HFF-Myc (cell line): ENCODE measurements at regions not wholly inside any gene's neighbourhood (a gene's known extent, or its start where the extent isn't known, plus 50 kb on each side); places are given as distances from the start of the nearest gene placed in this dataset.

ENCODE experiments used
- DNase-seq: peaks from one replicate; pipeline ENCODE4 v3.0.0-alpha.2; 2011; ENCODE audit warnings: low read depth; ENCODE audit errors: extremely low read depth
- H3K4me3 ChIP-seq: replicated peaks from 2 replicates; pipeline ENCODE4 v1.5.1; 2011; ENCODE audit warnings: low read depth, mild to moderate bottlenecking, control low read depth, low read length
- TF ChIP-seq, protein P1 (sequence below): IDR thresholded peaks from 2 replicates; pipeline ENCODE4 v1.5.1; 2012; ENCODE audit warnings: mild to moderate bottlenecking, low read depth, low read length, control low read depth; ENCODE audit errors: missing control alignments

GRCh38 chr4:72679666-72680065 lies 110.6 kb upstream of the ADAMTS3 start:
- no peak for DNase-seq
- TF ChIP-seq, protein P1, sequence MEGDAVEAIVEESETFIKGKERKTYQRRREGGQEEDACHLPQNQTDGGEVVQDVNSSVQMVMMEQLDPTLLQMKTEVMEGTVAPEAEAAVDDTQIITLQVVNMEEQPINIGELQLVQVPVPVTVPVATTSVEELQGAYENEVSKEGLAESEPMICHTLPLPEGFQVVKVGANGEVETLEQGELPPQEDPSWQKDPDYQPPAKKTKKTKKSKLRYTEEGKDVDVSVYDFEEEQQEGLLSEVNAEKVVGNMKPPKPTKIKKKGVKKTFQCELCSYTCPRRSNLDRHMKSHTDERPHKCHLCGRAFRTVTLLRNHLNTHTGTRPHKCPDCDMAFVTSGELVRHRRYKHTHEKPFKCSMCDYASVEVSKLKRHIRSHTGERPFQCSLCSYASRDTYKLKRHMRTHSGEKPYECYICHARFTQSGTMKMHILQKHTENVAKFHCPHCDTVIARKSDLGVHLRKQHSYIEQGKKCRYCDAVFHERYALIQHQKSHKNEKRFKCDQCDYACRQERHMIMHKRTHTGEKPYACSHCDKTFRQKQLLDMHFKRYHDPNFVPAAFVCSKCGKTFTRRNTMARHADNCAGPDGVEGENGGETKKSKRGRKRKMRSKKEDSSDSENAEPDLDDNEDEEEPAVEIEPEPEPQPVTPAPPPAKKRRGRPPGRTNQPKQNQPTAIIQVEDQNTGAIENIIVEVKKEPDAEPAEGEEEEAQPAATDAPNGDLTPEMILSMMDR, result no peak
- H3K4me3 ChIP-seq, result no peak overlapping the region

DNA sequence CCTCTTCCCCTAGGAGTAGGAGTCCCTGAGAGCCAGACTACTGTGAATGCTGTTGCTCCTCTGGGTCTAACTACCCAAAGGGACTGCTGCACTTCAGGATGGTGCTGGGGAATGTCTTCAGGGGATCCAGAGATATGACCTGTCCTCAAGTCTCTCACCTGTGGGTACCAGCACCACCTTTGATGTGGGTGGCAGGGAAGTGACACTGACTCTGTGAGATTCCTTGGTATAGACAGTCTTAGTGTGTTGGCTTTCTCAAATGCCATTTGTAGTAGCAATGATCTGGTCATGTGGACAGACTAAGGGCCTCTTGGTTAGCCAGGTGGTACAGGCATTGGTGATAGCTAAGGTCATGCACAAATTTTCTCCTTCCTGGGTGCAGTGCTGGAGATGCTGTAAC lies 108.9 kb upstream of the ADAMTS3 start:
- TF ChIP-seq, protein P1, result no peak
- no peak for DNase-seq
- H3K4me3 ChIP-seq, result no peak overlapping the region

DNA sequence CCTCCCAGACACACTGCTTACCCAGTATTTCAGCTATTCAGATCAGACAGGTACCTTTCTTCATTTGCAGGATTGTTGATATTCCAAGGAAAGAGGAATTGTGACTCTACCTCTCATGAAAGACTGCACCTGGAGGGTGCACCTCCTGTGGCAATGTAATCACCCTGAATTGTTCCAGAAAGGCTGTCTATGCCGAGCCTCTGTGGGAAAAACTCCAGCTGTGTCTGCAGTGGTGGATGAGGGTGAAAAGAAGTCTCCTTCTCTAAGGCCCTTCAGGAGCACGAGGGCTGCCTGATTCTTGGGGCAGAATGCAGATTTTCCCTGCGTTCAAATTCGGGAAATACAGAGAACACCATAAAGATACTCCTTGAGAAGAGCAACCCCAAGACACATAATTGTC lies 108.2 kb upstream of the ADAMTS3 start:
- H3K4me3 ChIP-seq, result no peak overlapping the region
- TF ChIP-seq, protein P1, result no peak
- no peak for DNase-seq

- no peak overlapping the region for H3K4me3 ChIP-seq
- TF ChIP-seq, protein P1, result no peak
- DNase-seq, result no peak
Measured at GRCh38 chr4:72671980-72672379, 103.0 kb upstream of the ADAMTS3 start.

DNA sequence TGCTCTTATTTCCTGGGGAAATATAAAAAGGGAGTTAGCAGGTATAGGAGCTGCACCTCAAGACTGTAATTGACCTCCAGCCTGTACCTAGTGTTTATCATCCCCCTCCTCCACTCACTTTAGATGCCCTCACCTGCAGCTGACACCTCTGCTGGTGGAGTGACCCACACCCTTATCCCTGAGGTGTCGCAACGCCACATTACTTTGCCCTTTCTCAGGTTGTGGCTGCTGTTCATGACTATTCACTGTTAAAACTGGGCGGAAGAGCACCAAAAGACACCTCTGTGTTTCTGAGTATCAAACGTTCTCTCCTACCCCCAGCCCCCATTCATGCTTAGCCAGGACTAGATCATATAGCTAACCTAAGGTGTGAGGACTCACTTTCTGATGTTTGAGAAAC lies 101.5 kb upstream of the ADAMTS3 start:
- DNase-seq, result no peak
- TF ChIP-seq, protein P1, result no peak
- no peak overlapping the region for H3K4me3 ChIP-seq

DNA sequence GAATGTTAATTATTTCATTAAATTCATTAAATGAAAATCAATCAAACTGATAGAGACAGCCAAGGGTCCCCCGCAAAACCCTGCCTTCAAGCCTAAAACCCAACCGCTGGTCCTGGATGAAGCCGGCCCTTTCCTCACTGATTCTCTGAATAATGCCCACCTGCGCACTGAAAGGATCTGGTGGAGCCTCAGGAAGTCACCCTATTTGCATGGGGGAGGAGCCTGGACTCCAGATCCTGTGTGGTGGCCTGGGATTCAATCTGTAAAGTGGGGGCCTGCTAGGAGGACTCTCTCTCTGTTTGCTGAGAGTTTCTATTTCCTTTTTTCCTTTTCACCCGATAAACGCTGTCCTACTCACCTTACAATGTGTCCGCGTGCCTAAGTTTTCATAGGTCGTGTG lies 97.9 kb upstream of the ADAMTS3 start:
- no peak overlapping the region for H3K4me3 ChIP-seq
- DNase-seq, result no peak
- TF ChIP-seq, protein P1, result no peak
